IPS-NIHi11 (cell line): ENCODE measurements at regions not wholly inside any gene's neighbourhood (a gene's known extent, or its start where the extent isn't known, plus 50 kb on each side); places are given as distances from the start of the nearest gene placed in this dataset.
"Not testable (repeated sequence)": the region's sequence is repeated elsewhere in the genome, so short reads cannot be mapped to it uniquely, and the experiment has no call there.

Experiments used
- DNase-seq: peaks from one replicate; pipeline ENCODE4 v3.0.0; 2012; ENCODE audit warnings: mixed read lengths, low spot score

DNA sequence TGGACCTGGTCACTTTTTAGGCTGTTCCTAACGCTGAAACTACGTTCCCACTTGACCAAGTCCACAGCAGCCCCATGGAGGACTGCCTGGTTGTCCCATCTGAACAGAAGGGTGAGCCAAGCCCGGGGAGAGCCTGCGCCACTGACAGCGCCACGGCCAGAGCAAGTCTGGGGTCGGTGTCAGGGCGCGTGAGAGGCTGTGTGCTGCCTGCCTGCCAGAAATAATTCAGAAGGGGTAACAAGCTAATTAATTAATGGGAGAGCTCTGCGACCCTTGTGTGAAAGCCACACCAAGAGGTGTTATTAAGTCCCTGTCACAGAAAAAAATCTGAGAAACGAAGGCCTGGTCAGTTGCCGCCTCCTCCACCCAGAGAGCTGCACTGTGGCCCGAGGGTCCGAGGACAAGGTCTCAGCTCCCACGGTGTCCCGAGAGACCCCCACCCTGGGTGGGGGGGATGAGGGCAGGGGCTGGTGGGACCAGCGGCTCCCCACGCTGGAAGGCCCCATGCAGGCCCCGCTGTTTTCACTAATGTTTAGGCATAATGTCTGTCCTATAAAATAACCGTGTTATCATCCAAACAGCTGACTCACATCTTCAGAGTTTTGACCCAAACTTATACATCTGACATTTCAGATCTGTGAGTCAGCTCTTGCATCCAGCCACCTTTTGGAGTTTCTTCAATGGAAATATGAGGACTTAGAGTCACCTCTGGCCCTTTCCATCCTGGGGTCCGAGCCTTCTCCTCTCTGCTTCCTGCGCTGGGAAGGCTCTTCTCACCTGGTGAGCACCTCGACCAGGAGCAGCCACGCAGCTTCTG, 58.5 kb downstream of the DLL1 start:
- DNase-seq, result no peak

DNA sequence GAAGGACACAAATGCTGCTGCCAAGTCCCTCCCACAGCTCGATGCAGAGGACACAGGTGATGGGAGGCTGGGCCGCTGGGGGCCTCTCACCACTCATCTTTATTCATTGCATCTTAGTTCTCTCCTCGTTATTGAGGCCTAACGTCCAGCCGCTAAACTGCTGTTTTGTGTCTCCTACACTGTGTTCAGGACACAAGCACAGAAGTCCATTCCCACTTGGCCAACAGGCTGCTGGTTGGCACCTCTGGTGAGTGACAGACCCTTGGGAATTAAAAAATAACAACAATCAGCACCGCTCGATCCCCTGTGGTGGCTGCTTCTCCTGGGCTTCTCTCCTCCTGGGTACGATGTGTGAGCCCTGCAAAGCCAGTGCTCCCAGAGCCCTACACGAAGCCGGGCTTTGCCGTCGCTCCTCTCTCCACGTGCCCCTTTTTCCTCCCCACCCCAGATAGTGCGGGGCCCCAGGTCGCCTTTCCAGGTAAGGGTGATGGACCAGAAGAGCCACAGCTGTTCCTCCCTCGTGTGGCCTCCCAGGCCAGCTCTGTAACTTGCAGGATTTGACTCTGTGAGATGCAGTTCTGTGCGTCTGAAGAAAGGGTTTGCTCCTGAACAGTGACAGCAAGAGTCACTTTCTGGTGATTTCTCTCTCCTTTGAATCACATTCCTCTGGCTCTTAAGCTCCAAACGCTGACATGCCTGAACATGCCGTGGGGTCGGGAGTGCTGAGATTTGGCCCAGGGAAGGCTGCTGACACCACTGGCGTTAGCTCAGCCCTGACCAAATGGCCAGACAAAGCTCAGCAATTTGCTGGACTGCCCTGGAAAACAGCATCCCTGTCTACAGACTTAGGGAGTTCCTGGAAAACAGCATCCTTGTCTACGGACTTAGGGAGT, 59.3 kb downstream of the DLL1 start:
- no peak for DNase-seq

DNA sequence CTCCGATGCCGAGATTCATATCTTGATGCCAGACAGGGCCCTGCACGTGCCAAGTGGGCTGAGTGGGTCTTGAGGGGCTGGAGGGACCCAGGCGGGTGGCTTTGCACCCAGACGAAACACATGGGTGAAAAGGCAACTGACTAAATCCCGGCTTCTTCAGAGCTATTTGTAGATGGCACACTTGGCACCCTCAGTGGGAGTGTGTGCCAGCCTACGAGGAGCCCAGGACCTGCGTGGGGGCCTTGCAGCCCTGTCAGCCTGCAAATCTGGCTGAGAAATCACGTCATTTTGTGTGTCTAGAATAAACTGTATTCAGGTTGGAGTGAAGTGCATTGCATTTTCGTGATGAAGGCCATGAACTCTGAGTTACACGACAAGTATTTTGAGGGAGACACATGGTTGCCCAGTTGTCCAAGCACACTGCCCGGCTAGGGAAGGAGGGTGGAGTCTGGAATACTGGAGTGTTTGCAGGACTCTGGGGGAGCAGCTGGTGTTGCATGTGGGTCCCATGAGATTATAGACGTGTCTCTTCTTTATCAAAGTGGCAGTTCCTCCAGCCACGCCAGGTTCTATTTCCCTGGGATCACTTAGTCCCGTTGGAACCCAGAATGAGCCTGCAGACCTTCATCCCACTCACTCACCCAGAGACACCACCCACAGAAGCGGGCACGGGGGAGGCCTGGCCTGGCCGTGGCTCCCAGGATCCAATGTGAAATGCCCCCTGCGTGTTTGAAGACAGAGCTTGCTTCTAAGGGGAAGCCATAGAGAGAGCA, 60.2 kb downstream of the DLL1 start:
- no peak for DNase-seq

DNA sequence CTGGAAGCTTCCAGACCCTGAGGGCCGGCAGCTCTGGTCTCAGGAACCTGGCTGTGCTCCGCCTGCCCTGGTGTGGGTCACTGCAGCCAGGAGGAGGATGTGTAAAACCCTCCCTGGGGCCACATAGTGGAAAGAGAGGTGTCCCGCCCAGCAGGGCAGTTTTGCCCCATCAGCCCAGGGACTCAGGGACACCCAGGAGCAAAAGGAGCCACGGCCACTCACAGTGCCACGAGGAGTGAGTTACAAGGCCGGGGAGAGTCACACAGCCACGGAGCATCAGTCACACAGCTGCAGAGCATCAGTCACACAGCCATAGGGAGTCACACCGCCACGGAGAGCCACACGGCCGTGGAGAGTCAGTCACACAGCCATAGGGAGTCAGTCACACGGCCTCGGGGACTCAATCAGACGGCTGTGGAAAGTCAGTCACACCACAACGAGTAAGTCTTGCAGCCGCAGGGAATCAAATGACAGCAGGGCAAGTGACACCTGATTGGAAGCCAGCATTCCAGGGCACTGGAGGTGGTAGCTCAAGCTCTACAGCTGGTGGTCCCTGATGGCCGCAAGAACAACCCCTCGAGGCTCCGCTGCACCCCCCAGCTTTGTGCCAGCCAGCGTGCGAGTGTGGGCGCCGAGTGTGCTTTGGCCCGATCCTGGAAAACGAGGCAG, 60.9 kb downstream of the DLL1 start:
- DNase-seq, result no peak

DNA sequence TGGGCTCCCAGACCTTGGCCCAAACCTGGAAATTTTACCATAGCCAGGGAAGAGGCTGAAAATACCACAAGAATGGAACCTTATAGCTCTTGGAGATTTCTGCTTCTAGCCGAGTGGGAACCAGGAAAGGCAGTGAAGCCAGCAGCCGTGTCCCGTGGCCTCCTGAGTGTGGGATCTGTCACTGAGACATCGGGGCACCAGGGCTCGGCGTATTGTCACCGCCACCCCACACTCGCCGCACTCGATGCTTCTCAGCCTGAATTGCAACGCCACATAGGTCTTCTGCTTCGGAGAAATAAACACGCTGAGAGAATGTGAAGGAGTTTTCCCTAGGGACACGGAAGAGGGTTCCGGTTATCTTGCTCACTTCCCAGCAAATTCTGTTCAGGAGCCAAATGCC, 61.5 kb downstream of the DLL1 start:
- no peak for DNase-seq

DNA sequence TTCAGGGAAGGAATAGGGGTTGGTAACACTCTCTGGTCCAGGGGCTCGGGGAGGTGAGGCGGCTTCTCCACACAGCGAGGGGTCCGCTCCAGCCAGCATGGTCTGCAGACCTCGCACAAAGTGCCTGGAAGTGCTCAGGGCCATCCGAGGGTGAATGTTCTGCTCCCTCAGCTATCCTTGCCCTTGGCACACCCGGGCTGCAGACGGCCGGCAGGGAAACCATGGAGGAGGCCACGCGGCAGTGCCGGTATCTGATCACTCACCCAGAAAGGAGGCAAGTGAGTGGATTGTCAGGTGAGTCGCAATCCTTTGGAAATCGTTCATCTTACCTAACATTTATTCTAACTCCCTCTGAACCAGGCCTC, 62.0 kb downstream of the DLL1 start:
- no peak for DNase-seq

DNA sequence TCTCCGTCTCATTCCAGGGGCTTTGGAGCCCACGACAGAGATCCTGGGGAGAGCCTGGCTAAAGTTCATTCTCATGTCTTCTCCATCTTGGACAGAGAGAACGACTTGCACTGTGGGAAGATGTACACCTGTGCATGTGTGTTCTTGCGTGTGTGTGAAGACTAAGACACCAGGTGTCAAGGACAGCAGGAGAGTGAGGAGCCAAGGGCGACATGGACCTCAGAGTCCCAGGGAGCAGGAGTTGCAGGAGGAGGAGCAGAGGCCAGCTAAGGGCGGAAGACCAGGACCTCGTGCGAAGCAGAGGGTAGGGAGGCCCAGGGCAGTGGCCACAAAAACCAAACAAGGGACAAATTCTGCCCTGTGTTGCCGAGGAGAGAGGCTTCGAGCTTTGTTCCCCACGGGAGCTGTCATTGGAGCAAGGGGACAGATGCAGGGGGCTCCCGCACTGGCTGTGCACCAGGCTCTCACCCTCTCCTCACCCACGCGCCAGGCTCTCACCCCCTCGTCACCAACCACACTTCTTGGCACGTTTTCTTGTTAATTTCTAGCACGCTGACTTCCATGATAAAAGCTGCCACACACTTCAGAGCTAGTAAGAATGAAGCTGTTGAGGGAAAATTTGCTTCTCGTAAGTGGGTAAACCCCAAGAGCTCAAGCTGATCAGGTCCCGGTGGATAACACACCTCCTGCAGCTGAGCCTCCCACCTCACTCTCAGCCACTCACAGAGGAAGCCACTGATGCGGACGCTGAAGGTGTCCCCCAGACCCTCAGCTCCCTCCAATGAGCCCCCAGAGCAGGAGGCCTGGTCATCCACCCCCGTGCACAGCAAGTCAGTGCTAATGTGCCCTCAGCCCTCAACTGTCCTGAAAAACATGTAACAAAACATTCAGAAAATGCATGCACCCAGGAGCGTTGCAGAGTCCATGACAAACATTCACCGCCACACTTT, 62.6 kb downstream of the DLL1 start:
- DNase-seq, result no peak

DNA sequence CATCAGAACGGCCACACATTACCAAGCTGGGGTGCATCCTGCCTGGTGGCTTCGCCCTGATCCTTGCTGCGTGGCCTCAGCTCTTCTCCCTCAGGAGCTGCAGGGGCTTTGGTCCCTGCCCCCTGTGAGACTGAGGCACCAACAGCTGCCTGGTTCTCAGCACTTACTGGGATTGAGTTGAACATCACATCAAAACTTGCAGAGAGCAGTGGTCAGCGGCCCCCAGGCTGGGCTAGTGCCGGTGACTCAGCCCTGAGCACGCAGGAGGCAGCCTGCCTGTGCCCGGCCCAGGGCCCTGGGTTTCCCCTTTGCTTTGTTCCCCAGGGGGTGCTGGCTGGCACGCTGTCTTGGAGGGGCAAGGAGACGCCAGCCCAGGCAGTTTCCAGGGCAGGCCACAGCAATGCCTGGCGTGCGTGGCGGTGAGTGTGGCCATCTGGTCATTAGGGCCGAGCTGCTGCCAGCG, 63.3 kb downstream of the DLL1 start:
- DNase-seq, result no peak

DNA sequence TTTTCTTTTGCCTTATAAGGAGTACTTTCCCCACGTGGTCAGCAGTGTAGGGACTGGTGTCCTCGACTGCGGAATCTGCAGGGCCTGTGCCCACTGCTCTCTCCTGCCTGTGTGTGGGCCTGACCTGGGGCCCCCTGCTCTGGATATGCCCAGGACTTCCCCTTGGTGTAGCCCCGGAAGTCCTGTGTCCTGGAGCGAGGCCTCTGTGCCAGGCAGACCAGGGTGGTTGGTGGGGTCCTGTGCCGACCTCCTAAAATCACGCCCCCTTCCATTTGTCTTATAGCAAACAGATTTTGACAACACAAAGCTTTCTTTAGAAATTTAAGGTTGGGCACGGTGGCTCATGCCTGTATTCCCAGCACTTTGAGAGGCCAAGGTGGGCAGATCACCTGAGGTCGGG, 64.2 kb downstream of the DLL1 start:
- no peak for DNase-seq

DNA sequence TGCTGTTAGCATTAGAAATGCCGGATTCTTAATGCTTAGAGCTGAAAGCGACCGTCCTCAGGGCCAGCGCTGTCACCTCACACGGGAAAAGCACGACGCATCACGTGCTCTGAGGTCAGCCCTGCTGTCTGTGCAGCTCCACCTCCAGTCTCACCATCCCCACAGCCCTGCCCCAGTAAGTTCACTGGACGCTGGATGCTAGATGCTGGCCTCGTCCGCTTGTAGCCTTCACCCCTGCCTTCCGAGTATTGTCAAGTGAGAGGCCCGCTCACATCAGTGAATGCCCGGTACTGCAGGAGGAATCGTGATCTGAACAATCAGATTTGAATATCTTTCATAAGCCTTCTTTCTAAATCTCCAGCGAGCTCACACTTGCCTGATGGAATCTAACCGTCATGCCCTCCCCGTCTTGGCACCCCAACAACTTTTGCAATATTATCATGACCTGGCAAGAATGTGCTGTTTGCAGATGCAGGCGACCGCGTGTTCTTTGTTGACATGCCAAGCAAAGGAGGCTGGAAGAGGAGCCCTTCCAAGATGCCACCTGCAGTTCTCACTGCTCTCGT, 64.9 kb downstream of the DLL1 start:
- no peak for DNase-seq

DNA sequence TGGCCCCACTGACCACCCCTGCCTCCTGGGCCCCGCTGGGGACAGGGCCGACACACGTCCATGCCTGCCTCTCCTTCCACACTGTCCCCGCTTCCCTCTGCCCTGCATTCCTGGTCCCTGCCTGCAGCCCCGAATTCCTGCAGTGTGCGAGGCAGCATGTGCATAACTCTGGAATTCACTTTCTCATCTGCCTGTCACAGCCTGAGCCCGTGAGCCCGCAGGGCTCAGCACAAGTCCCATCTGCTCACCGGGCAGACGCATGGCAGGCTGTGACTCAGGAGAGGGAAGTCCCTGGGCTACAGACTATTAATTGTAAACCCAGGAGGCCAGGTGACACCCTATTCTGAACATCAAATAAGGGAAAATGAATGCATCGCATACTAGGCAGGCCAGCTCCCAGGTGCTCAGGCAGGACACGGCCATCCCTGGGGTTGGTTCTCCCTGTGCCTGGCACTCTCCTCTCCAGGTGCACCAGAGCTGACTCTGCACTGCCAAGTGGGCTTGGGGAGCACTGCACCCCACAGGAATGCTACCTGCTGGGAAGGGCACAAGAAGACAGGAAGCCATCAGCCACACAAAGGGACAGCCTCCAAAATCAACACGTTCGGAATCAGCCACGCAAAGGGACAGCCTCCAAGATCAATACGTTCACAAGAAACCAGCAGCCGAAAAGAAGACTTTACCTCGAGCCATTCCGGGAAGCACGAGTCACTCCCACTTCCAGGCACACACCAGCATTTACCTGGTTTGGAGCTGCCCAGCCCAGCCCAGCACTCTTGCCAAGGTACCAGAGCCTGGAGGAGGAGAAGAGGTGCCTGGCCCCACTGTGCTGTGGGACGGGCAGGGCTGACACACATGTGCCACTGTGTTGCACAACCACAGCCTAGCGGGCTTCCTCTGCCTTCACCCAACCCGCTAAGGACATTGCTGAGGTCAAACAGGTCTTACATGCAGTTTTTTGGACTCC, 65.9 kb downstream of the DLL1 start:
- no peak for DNase-seq

DNA sequence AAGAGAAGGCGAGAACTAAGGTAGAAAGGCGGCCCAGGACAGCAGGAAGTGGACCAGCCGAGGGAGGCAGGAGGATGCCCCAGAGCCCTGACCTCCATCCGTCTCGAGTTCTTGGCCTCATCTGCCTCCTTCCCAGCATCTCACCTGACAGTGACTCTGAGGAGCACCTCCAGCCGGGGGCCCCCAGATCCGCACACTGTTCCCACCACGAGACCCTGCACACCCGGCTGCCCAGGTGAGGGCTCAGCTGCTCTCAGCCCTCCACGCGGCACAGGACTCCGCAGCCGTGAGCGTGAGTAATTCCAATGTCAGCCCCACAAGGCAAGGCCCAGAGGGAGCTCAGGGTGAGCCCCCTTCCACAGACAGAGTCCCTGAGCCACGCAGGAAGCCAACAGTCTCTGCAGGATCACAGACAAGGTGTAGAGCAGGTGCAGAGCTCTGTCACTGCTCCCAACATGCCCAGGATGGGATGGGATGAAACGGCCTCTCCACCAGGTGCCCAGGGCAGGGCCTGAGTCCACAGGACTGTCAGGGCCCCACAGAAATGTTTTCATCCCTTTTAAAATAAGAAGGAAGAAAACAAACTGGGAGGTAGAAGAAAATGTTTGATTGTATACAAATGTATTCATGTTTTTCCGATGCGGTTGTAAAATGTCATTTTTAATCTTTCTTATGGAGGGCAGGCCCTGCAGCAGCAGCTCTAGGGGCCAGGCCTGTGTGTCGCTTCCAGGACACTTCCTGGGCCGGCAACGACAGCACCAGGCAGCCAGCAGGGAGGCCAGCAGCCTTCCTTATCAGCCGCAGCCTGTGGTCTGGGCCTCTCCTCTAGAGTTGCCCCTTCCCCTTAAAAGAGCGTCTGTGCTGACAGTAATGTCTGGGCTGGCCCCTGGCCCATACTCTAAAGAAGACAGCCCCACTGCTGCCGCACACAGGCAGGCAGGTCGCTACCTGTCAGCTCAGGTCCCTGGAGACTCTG, 66.9 kb downstream of the DLL1 start:
- DNase-seq, result no peak

DNA sequence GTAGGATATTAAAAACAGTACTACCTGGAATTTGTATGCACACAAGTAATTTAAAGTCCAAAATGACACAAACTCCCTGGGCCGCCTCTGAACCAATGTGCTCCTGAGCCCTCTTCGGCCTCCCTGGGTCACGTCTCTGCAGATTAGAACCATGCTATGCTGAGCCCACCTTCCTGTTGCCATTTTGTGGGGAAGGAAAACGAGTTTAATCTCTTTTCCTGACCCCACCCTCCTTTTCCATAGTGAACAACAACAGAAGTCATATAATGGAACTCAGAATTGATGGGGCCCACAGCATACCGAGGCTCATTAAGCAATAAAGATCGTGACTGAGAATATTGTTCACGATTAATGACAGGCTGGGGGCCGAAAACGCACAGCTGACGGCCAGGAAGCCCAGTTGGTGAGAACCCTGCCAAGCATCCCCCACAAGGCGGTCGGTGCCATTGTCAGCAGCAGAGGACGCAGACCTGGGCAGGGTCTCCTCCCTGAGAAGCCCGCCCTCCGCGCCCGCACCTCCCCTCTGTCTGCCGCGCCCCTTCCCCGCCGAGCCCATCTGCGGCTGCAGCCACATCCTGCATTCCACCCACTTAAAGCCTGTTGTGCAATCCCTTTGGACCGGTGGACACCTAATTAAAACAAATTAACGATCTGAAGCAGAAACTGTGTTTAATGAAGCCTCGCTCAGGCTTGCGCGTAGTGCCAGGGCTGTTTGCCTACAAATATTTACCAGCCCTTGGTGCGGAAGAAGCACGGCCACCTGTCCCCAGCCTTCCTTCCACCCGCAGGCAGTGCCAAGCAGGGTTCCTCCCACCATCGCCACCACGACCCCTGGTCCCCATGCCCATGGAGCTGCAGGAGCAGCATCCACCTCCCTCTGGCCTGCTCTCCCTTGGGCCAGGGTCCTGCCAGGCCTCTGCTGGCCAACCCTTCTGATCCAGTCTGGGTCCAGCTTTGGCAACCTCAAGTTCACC, 68.1 kb downstream of the DLL1 start:
- DNase-seq, result no peak

DNA sequence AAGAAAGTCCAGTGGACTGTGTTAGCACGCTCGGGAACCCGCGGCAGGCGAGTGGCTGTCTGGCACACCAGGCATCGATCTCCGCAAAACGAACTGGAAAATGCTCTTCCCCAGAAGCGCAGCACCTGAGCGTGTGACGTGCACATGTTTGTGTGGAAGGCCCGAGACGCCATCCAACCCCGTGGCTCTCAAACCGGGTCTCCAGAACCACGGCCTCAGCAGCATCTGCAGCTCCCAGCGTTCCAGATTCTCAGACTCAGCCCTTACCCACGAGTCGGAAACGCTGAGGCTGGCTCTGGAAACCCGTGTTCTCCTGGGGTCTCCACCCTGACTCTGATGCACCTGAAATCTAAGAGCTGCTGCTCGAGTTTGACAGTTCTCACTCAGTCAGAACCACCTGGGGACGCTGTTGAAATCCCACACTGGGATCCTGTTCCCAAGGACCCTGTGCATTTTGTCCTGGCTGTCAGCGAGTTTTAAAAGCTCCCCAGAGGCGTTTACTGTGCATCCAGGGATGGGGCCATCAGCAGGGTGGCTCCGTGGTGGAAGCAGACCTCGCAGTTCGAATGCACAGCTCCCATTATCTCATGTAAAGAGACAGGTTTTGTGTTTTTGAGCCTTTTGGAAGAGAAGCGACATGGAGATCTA, 69.0 kb downstream of the DLL1 start:
- no peak for DNase-seq

DNA sequence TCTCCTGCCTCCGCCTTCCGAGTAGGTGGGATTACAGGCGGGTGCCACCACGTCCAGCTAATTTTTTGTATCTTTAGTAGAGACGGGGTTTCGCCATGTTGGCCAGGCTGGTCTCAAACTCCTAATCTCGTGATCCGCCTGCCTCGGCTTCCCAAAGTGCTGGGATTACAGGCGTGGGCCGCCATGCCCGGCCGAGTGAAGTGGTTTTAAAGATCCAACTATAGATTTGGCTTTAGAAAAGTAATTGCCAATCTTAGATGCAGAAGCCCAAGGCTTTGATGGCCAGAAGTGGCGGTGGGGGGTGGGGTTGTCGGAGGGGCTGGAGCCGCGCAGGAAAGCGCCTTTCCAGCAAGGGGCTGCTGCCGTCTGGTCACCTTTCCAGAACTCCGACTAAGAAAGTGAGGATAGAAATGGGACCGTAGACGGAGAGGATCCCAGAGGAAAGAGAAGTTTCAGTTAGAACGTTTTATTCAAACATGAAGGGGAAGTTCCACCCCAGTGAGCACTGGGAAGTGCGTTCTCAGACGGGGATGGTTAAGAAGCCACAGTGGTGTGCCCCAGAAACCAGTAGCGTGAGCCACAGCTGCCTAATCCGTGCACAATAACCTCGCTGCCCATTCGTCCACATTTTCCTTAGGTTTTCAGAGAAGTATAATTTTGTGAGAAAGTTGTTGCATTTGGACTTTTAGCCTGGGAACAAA, 69.7 kb downstream of the DLL1 start:
- no peak for DNase-seq

DNA sequence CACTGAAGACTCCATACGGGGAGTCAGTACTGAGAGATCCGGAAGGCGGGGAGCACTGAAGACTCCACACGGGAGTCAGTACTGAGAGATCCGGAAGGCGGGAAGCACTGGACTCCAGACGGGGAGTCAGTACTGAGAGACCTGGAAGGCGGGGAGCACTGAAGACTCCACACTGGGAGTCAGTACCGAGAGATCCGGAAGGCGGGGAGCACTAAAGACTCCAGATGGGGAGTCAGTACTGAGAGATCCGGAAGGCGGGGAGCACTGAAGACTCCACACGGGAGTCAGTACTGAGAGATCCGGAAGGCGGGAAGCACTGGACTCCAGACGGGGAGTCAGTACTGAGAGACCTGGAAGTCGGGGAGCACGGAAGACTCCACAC, 77.2 kb downstream of the DLL1 start:
- not testable (repeated sequence) for DNase-seq
